Vagina (tissue), 2 donors: ENCODE measurements at regions not wholly inside any gene's neighbourhood (a gene's known extent, or its start where the extent isn't known, plus 50 kb on each side); places are given as distances from the start of the nearest gene placed in this dataset.

Source experiments
- CTCF ChIP-seq, 3 experiments: fragments of 450-650 bp in 2 of 3; fragments of 200-600 bp in 1 of 3; sonication (generic) in 1 of 3; IDR thresholded peaks; one replicate each; pipeline ENCODE4 v1.5.1; 2017 to 2019; ENCODE audit warnings: antibody characterized with exemption in 3 of 3, mild to moderate bottlenecking in 2 of 3, moderate library complexity in 2 of 3
- POLR2A ChIP-seq, 2 donors: fragments of 450-650 bp; IDR thresholded peaks; one replicate each; pipeline ENCODE4 v1.6.1; 2017; ENCODE audit warnings: antibody characterized with exemption in 2 of 2, mild to moderate bottlenecking in 2 of 2, moderate library complexity in 2 of 2
- POLR2AphosphoS5 ChIP-seq, 2 donors: sonication (generic); formaldehyde crosslinking; IDR thresholded peaks; one replicate each; pipeline ENCODE4 v1.9.0; 2017; ENCODE audit warnings: antibody characterized with exemption in 2 of 2, mild to moderate bottlenecking in 2 of 2, low read depth in 1 of 2; ENCODE audit not compliant: insufficient read depth in 1 of 2

DNA sequence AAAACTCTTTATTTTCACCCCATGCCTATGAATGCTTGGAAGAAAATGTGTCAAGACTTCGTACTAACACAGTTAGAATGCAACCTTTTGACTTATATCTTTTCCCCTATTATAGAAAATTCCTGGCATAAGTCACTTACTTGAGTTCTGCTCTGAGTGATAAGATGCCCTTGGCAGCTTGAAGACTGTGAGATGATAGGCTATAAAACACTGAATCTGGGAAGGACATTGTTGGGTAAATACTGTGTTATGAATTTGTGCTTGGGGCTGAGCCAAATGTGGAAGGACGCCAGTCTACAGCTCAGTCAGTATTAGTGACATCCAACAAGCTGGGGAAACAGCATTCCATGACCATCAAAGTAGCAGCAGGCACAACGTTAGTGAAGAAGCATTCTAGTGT is 368.0 kb upstream of the SGCG start:
- no peak for TF ChIP-seq POLR2A (IDR thresholded peaks at IDR 0.05)
- no peak for TF ChIP-seq CTCF (IDR thresholded peaks at IDR 0.05)
- no peak for TF ChIP-seq POLR2AphosphoS5 (IDR thresholded peaks at IDR 0.05; ENCODE audit: insufficient read depth in 1 of 2, low read depth in 1 of 2)
